Mesendoderm (in vitro differentiated cells): ENCODE measurements at regions not wholly inside any gene's neighbourhood (a gene's known extent, or its start where the extent isn't known, plus 50 kb on each side); places are given as distances from the start of the nearest gene placed in this dataset.
"Not testable (repeated sequence)": the region's sequence is repeated elsewhere in the genome, so short reads cannot be mapped to it uniquely, and the experiment has no call there.

Experiments
- DNase-seq: peaks from one replicate; pipeline ENCODE4 v3.0.0; 2013
- H2AK5ac ChIP-seq: 2 replicates; pipeline ENCODE4 v1.6.1; 2013; ENCODE audit warnings: low read length, inconsistent platforms
- H2BK120ac ChIP-seq: 2 replicates; pipeline ENCODE4 v1.6.1; 2013; ENCODE audit warnings: low read depth, mild to moderate bottlenecking, low read length, moderate library complexity, mixed read lengths
- H2BK15ac ChIP-seq: replicated peaks from 2 replicates; pipeline ENCODE4 v1.6.1; 2013; ENCODE audit warnings: low read depth, mild to moderate bottlenecking, moderate library complexity
- H2BK5ac ChIP-seq: 2 replicates; pipeline ENCODE4 v1.6.1; 2013; ENCODE audit warnings: low read length, inconsistent platforms
- H3K18ac ChIP-seq: 2 replicates; pipeline ENCODE4 v1.6.1; 2013; ENCODE audit warnings: mild to moderate bottlenecking, low read length, mixed read lengths
- H3K23ac ChIP-seq: one replicate; pipeline ENCODE4 v1.6.1; 2013; ENCODE audit warnings: low read length
- H3K27ac ChIP-seq: 2 replicates; pipeline ENCODE4 v1.5.1; 2013; ENCODE audit warnings: low read depth, mild to moderate bottlenecking, inconsistent platforms, low read length, moderate library complexity
- H3K27me3 ChIP-seq: 2 replicates; pipeline ENCODE4 v1.6.1; 2013; ENCODE audit warnings: low read length, control low read depth, mild to moderate bottlenecking, inconsistent platforms; ENCODE audit not compliant: insufficient read depth, poor library complexity
- H3K36me3 ChIP-seq: 2 replicates; pipeline ENCODE4 v1.6.1; 2013; ENCODE audit warnings: low read length, inconsistent platforms; ENCODE audit not compliant: control insufficient read depth, insufficient read depth
- H3K4ac ChIP-seq: one replicate; pipeline ENCODE4 v1.6.1; 2013; ENCODE audit warnings: low read depth, mild to moderate bottlenecking, low read length, moderate library complexity
- H3K4me1 ChIP-seq: 2 replicates; pipeline ENCODE4 v1.6.1; 2013; ENCODE audit warnings: low read depth, low read length, inconsistent platforms; ENCODE audit not compliant: control insufficient read depth
- H3K4me2 ChIP-seq: 2 replicates; pipeline ENCODE4 v1.6.1; 2013; ENCODE audit warnings: low read length
- H3K4me3 ChIP-seq: 2 replicates; pipeline ENCODE4 v1.5.1; 2013; ENCODE audit warnings: mild to moderate bottlenecking, low read length
- H3K56ac ChIP-seq: one replicate; pipeline ENCODE4 v1.6.1; 2013; ENCODE audit warnings: low read length
- H3K79me1 ChIP-seq: 2 replicates; pipeline ENCODE4 v1.6.1; 2013; ENCODE audit warnings: low read length, inconsistent platforms
- H3K79me2 ChIP-seq: 2 replicates; pipeline ENCODE4 v1.6.1; 2013; ENCODE audit warnings: mild to moderate bottlenecking, low read length; ENCODE audit not compliant: control insufficient read depth, insufficient read depth
- H3K9ac ChIP-seq: 2 replicates; pipeline ENCODE4 v1.6.1; 2013; ENCODE audit warnings: low read length, inconsistent platforms
- H4K5ac ChIP-seq: one replicate; pipeline ENCODE4 v1.6.1; 2013; ENCODE audit warnings: low read length
- H4K8ac ChIP-seq: one replicate; pipeline ENCODE4 v1.6.1; 2013; ENCODE audit warnings: low read depth, mild to moderate bottlenecking, control low read depth, low read length, moderate library complexity
- WGBS: extraction: QIAGEN DNeasy Blood & Tissue Kit; methylation state at CpG from one replicate; pipeline ENCODE4 v1.1.7; 2013; ENCODE audit warnings: low lambda C conversion rate, missing lambda C conversion rate; ENCODE audit not compliant: insufficient coverage; ENCODE audit errors: extremely low coverage; 5-methylcytosine and 5-hydroxymethylcytosine counted together

DNA sequence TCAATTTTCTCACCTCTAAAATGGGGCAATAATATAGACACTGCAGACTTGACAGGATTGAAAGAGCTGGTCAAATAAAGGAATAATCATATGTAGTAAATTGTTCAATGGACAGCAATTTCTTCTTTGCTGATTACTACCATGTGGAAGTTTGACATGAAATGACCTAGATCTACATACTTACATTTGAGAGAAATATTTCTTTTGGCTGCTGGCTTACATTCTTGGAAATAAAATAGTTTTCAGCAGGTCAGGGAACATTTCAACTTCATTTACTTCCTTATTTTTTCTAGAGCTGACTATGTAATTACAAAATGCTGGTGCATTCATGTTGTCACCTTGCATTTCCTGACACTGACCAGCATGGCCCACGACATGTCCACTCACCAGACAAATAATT lies 294.6 kb upstream of the MIR17HG start:
- no CpG with 5 or more reads among the region's 1 CpG for WGBS
- H3K56ac ChIP-seq, result no peak overlapping the region
- no peak overlapping the region for H3K27ac ChIP-seq
- H3K4me3 ChIP-seq, result no peak overlapping the region
- H3K79me1 ChIP-seq, result no peaks in the 10 kb centered on the region
- H3K18ac ChIP-seq, result no peak overlapping the region
- no peak overlapping the region for H3K4me2 ChIP-seq
- no peaks in the 10 kb centered on the region for H3K36me3 ChIP-seq
- H4K8ac ChIP-seq, result no peak overlapping the region
- no peaks in the 10 kb centered on the region for H3K27me3 ChIP-seq
- no peak overlapping the region for H4K5ac ChIP-seq
- H3K9ac ChIP-seq, result no peak overlapping the region
- H3K79me2 ChIP-seq, result no peaks in the 10 kb centered on the region
- H3K4ac ChIP-seq, result no peak overlapping the region
- H2BK15ac ChIP-seq, result no peak overlapping the region
- no peak for DNase-seq
- H2BK5ac ChIP-seq, result no peak overlapping the region
- H2AK5ac ChIP-seq, result no peak overlapping the region
- H3K23ac ChIP-seq, result no peak overlapping the region
- H3K4me1 ChIP-seq, result no peaks in the 10 kb centered on the region
- no peak overlapping the region for H2BK120ac ChIP-seq

DNA sequence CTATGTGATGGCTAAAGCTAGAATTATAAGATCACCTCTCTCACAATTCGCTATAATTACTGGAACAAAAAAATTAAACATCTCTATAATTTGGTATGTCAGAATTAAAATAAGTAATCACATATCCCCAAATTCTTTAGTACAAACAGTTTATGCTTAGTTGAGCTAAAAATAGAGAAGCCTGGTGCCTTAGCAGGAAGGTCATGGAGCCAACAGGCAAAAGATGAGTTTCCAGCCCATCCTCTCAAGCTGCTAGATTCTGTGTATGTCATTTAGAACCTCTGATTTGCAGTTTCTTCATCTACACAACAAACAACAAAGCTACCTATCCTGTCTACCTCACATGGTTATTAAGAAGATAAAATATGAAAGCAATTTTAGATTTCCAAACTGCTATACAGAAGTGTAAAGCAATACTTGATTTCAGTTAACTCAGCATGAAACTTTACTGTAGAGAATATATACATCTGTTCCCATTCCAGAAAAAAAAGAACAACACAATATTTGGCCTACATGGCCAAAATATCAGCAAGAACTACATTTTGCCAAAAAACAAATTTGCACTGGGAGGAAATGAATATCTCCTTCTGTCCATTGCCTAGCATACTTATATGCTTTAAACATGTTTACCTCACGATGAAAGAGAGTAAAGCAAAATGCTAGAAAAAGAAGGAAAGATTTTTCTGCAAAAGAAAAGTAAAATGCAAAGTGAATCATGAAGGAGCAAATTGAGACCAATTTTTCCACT lies 294.0 kb upstream of the MIR17HG start:
- no peaks in the 10 kb centered on the region for H3K36me3 ChIP-seq
- no peaks in the 10 kb centered on the region for H3K79me1 ChIP-seq
- H3K4me2 ChIP-seq, result no peak overlapping the region
- no peak overlapping the region for H2AK5ac ChIP-seq
- no peak overlapping the region for H2BK120ac ChIP-seq
- H3K4ac ChIP-seq, result no peak overlapping the region
- 100% methylated on average over 1 of the region's 2 CpGs for WGBS
- no peak overlapping the region for H4K8ac ChIP-seq
- H3K27me3 ChIP-seq, result no peaks in the 10 kb centered on the region
- no peak overlapping the region for H3K27ac ChIP-seq
- H4K5ac ChIP-seq, result no peak overlapping the region
- H3K18ac ChIP-seq, result no peak overlapping the region
- no peak overlapping the region for H2BK5ac ChIP-seq
- H2BK15ac ChIP-seq, result no peak overlapping the region
- H3K4me3 ChIP-seq, result no peak overlapping the region
- no peak overlapping the region for H3K56ac ChIP-seq
- H3K79me2 ChIP-seq, result no peaks in the 10 kb centered on the region
- H3K9ac ChIP-seq, result no peak overlapping the region
- no peak for DNase-seq
- no peaks in the 10 kb centered on the region for H3K4me1 ChIP-seq
- H3K23ac ChIP-seq, result no peak overlapping the region

GRCh38 chr13:91054902-91055301 lies 292.6 kb upstream of the MIR17HG start:
- Histone ChIP-seq H2BK120ac (no peak overlapping the region), H3K18ac (no peak overlapping the region), H3K4me1 (no peaks in the 10 kb centered on the region), H2BK15ac (no peak overlapping the region), H3K4ac (no peak overlapping the region), H3K36me3 (no peaks in the 10 kb centered on the region), H4K5ac (no peak overlapping the region), H3K4me3 (no peak overlapping the region), H3K27me3 (no peaks in the 10 kb centered on the region), H3K9ac (no peak overlapping the region), H3K27ac (no peak overlapping the region), H3K79me2 (no peaks in the 10 kb centered on the region), H3K56ac (no peak overlapping the region), H3K79me1 (no peaks in the 10 kb centered on the region), H4K8ac (no peak overlapping the region), H3K4me2 (no peak overlapping the region), H2BK5ac (no peak overlapping the region), H3K23ac (no peak overlapping the region), H2AK5ac (no peak overlapping the region)
- DNase-seq, result no peak
- no CpG with 5 or more reads among the region's 1 CpG for WGBS

DNA sequence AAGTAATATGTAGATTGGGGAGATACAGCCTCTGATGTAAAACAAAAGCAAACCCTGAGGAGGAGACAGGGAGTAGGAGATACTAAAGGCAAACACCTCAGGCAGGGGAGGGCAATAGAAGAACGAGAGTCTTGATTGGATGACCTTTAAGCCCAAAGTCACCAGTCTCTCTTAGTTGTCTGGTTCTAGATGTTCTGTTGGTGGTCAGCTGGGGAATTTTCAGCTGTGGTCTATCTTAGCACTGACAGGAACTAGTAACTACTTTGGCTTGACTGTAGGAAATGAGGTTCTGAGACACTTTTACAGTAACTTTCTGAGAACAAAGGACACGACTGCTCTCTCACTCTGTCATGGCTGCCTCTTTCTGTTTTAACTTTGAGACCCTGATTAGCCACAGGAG lies 290.7 kb upstream of the MIR17HG start:
- no peaks in the 10 kb centered on the region for H3K79me2 ChIP-seq
- H3K18ac ChIP-seq, result no peak overlapping the region
- H3K23ac ChIP-seq, result no peak overlapping the region
- DNase-seq, result no peak
- no peaks in the 10 kb centered on the region for H3K79me1 ChIP-seq
- no peaks in the 10 kb centered on the region for H3K27me3 ChIP-seq
- no peak overlapping the region for H2BK15ac ChIP-seq
- H4K8ac ChIP-seq, result no peak overlapping the region
- H2AK5ac ChIP-seq, result no peak overlapping the region
- no peak overlapping the region for H2BK120ac ChIP-seq
- H3K9ac ChIP-seq, result no peak overlapping the region
- no peaks in the 10 kb centered on the region for H3K36me3 ChIP-seq
- no peak overlapping the region for H3K4ac ChIP-seq
- H3K56ac ChIP-seq, result no peak overlapping the region
- H2BK5ac ChIP-seq, result no peak overlapping the region
- no peak overlapping the region for H3K4me2 ChIP-seq
- H3K4me1 ChIP-seq, result no peaks in the 10 kb centered on the region
- no CpG with 5 or more reads among the region's 2 CpGs for WGBS
- no peak overlapping the region for H4K5ac ChIP-seq
- no peak overlapping the region for H3K4me3 ChIP-seq
- H3K27ac ChIP-seq, result no peak overlapping the region

DNA sequence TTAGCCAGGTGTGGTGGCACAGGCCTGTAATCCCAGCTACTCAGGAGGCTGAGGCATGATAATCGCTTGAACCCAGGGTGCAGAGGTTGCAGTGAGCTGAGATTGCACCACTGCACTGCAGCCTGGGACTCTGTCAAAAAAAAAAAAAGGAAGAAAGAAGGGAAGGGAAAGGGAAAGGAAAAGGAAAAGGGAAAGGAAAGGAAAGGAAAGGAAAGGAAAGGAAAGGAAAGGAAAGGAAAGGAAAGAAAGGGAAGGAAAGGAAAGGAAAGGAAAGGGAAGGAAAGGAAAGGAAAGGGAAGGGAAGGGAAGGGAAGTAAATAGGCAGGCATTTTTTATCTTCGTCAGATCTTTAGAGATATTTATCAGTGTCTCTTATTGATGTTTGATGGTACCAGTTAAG lies 290.0 kb upstream of the MIR17HG start:
- not testable (repeated sequence) for H3K23ac ChIP-seq, H3K9ac ChIP-seq, H3K4me2 ChIP-seq, H4K8ac ChIP-seq, H3K4me3 ChIP-seq, H3K27ac ChIP-seq, H3K79me1 ChIP-seq, H4K5ac ChIP-seq, H3K36me3 ChIP-seq, H3K18ac ChIP-seq, H3K27me3 ChIP-seq, H3K79me2 ChIP-seq, H2BK5ac ChIP-seq, H2AK5ac ChIP-seq, DNase-seq, H2BK15ac ChIP-seq, H3K56ac ChIP-seq, H3K4me1 ChIP-seq, H3K4ac ChIP-seq, H2BK120ac ChIP-seq
- WGBS, result no CpG with 5 or more reads among the region's 2 CpGs

DNA sequence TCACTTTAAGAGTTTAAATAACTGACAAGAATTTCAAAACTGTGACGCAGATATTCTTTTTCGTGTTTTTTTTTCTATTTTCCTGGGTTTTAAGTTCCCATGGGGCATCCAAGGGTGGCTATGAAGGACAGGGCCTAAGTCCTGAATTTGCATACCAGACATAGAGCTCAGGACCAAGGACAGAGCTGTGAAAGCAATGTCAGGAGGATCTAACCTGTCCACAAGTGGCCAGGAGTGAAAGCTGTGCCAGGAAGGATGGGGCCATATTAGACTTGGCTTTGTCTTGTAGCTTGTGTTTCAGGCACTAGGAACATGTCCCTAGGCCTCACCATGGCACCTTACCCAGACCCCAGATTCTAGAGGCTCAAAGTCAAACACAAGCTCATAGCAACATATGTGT lies 289.4 kb upstream of the MIR17HG start:
- Histone ChIP-seq H3K56ac (no peak overlapping the region), H3K4me1 (no peaks in the 10 kb centered on the region), H3K4me2 (no peak overlapping the region), H4K8ac (no peak overlapping the region), H2BK5ac (no peak overlapping the region), H3K4ac (no peak overlapping the region), H3K27me3 (no peaks in the 10 kb centered on the region), H3K79me1 (no peaks in the 10 kb centered on the region), H2AK5ac (no peak overlapping the region), H3K9ac (no peak overlapping the region), H3K23ac (no peak overlapping the region), H2BK15ac (no peak overlapping the region), H3K4me3 (no peak overlapping the region), H3K27ac (no peak overlapping the region), H2BK120ac (no peak overlapping the region), H4K5ac (no peak overlapping the region), H3K18ac (no peak overlapping the region), H3K79me2 (no peaks in the 10 kb centered on the region), H3K36me3 (no peaks in the 10 kb centered on the region)
- peak; percentile 77 for DNase-seq
- WGBS, result no CpG with 5 or more reads among the region's 2 CpGs
